Vagina (tissue), 2 donors: ENCODE measurements at regions not wholly inside any gene's neighbourhood (a gene's known extent, or its start where the extent isn't known, plus 50 kb on each side); places are given as distances from the start of the nearest gene placed in this dataset.

ENCODE experiments used
- CTCF ChIP-seq, 3 experiments: fragments of 450-650 bp in 2 of 3; fragments of 200-600 bp in 1 of 3; sonication (generic) in 1 of 3; IDR thresholded peaks; one replicate each; pipeline ENCODE4 v1.5.1; 2017 to 2019; ENCODE audit warnings: antibody characterized with exemption in 3 of 3, mild to moderate bottlenecking in 2 of 3, moderate library complexity in 2 of 3
- POLR2AphosphoS5 ChIP-seq, 2 donors: sonication (generic); formaldehyde crosslinking; IDR thresholded peaks; one replicate each; pipeline ENCODE4 v1.9.0; 2017; ENCODE audit warnings: antibody characterized with exemption in 2 of 2, mild to moderate bottlenecking in 2 of 2, low read depth in 1 of 2; ENCODE audit not compliant: insufficient read depth in 1 of 2

- no peak for TF ChIP-seq POLR2AphosphoS5 (IDR thresholded peaks at IDR 0.05; ENCODE audit: insufficient read depth in 1 of 2, low read depth in 1 of 2)
- TF ChIP-seq CTCF (IDR thresholded peaks at IDR 0.05), result no peak
Observed at GRCh38 chr18:43525169-43525568, 247.9 kb upstream of the SYT4 start.
